ENCODE measurements at regions not wholly inside any gene's neighbourhood (a gene's known extent, or its start where the extent isn't known, plus 50 kb on each side); places are given as distances from the start of the nearest gene placed in this dataset.

- TF ChIP-seq CTCF (conservative IDR thresholded peaks at IDR 0.05) (no peak), ZFX (IDR thresholded peaks at IDR 0.05) (no peak)
Observed at GRCh38 chr5:39587675-39588074, 162.9 kb upstream of the DAB2 start.
